BE2C (cell line): ENCODE measurements at regions not wholly inside any gene's neighbourhood (a gene's known extent, or its start where the extent isn't known, plus 50 kb on each side); places are given as distances from the start of the nearest gene placed in this dataset.

Experiments used
- DNase-seq: peaks from one replicate; pipeline ENCODE4 v3.0.0-alpha.2; 2020
- H3K27me3 ChIP-seq: fragments of 250-450 bp; sonication (Bioruptor Pico); 2 replicates; pipeline ENCODE4 v1.5.1; 2020; ENCODE audit warnings: mild to moderate bottlenecking
- H3K36me3 ChIP-seq: fragments of 250-450 bp; sonication (Bioruptor Pico); 2 replicates; pipeline ENCODE4 v1.5.1; 2020; ENCODE audit warnings: mild to moderate bottlenecking
- H3K4me1 ChIP-seq: fragments of 250-450 bp; sonication (Bioruptor Pico); 2 replicates; pipeline ENCODE4 v1.5.1; 2020
- H3K4me3 ChIP-seq: 2 replicates; pipeline ENCODE4 v1.5.1; 2011; ENCODE audit warnings: low read depth, low read length
- H3K9me3 ChIP-seq: fragments of 250-450 bp; sonication (Bioruptor Pico); 2 replicates; pipeline ENCODE4 v1.5.1; 2020
- TF ChIP-seq, protein P1 (sequence below): IDR thresholded peaks from 2 replicates; pipeline ENCODE4 v1.5.1; 2012; ENCODE audit warnings: mild to moderate bottlenecking, low read depth, low read length

DNA sequence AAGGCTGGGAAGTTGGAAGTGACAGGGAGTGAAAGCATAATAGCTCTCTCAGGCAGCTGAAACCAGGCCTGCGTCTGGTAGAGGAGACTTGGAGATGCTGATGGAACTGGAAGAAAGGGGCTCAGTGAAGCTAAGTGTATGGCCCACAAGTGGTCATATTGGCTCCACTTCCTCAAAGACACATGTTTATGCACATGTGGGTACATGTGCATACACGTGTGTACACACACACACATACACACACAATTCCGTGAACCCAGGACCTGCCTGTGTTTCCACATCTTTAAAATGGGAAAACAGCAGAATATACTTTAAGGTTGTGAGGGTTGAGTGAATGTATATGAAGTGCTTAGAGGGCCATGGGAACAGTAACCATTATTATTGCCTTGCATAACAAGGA lies 160.9 kb downstream of the ARL6IP6 start:
- H3K36me3 ChIP-seq = no peaks in the 10 kb centered on the region
- TF ChIP-seq, protein P1, sequence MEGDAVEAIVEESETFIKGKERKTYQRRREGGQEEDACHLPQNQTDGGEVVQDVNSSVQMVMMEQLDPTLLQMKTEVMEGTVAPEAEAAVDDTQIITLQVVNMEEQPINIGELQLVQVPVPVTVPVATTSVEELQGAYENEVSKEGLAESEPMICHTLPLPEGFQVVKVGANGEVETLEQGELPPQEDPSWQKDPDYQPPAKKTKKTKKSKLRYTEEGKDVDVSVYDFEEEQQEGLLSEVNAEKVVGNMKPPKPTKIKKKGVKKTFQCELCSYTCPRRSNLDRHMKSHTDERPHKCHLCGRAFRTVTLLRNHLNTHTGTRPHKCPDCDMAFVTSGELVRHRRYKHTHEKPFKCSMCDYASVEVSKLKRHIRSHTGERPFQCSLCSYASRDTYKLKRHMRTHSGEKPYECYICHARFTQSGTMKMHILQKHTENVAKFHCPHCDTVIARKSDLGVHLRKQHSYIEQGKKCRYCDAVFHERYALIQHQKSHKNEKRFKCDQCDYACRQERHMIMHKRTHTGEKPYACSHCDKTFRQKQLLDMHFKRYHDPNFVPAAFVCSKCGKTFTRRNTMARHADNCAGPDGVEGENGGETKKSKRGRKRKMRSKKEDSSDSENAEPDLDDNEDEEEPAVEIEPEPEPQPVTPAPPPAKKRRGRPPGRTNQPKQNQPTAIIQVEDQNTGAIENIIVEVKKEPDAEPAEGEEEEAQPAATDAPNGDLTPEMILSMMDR = no peak
- no peaks in the 10 kb centered on the region for H3K27me3 ChIP-seq
- no peaks in the 10 kb centered on the region for H3K4me1 ChIP-seq
- no peak for DNase-seq
- H3K9me3 ChIP-seq = no peaks in the 10 kb centered on the region
- no peak overlapping the region for H3K4me3 ChIP-seq

GRCh38 chr2:152875701-152876695 lies 157.6 kb downstream of the ARL6IP6 start:
- no peaks in the 10 kb centered on the region for H3K36me3 ChIP-seq
- no peak overlapping the region for H3K4me3 ChIP-seq
- no peaks in the 10 kb centered on the region for H3K27me3 ChIP-seq
- TF ChIP-seq, protein P1 = no peak
- H3K4me1 ChIP-seq = no peaks in the 10 kb centered on the region
- H3K9me3 ChIP-seq = no peaks in the 10 kb centered on the region
- DNase-seq = no peak

- TF ChIP-seq, protein P1 = no peak
- Histone ChIP-seq H3K9me3 (no peaks in the 10 kb centered on the region), H3K36me3 (no peaks in the 10 kb centered on the region), H3K27me3 (no peaks in the 10 kb centered on the region), H3K4me3 (no peak overlapping the region), H3K4me1 (no peaks in the 10 kb centered on the region)
- DNase-seq = no peak
Observed at GRCh38 chr2:152874955-152875354, 156.5 kb downstream of the ARL6IP6 start.

- H3K4me3 ChIP-seq = no peak overlapping the region
- no peak for DNase-seq
- H3K36me3 ChIP-seq = no peaks in the 10 kb centered on the region
- H3K27me3 ChIP-seq = no peaks in the 10 kb centered on the region
- no peaks in the 10 kb centered on the region for H3K4me1 ChIP-seq
- no peaks in the 10 kb centered on the region for H3K9me3 ChIP-seq
- TF ChIP-seq, protein P1 = no peak
Observed at GRCh38 chr2:152870239-152870638, 151.8 kb downstream of the ARL6IP6 start.

DNA sequence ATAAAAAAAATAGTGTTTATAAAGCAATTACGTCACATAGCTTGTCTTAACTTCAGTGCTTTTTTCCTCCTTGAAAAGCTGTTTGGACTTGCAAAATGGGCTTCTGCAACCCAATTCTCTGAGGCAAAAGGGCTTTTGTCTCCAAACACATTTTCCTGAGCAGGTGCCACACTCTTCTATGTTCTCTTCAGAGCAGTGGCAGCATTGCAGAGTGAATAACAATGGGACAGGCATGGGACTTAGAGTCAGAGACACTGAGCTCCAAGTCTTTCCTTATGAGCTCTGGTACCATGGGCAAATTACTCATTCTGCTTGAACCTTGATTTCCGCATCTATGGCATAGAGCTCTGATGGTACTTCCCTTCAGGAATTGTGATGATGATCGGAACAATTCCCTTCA lies 149.0 kb downstream of the ARL6IP6 start:
- H3K4me3 ChIP-seq = no peak overlapping the region
- no peaks in the 10 kb centered on the region for H3K9me3 ChIP-seq
- no peaks in the 10 kb centered on the region for H3K36me3 ChIP-seq
- TF ChIP-seq, protein P1 = no peak
- no peaks in the 10 kb centered on the region for H3K4me1 ChIP-seq
- no peaks in the 10 kb centered on the region for H3K27me3 ChIP-seq
- no peak for DNase-seq

GRCh38 chr2:152864601-152865149 lies 146.3 kb downstream of the ARL6IP6 start:
- no peak for DNase-seq
- Histone ChIP-seq H3K4me1 (no peaks in the 10 kb centered on the region), H3K4me3 (no peak overlapping the region), H3K36me3 (no peaks in the 10 kb centered on the region), H3K27me3 (no peaks in the 10 kb centered on the region), H3K9me3 (no peaks in the 10 kb centered on the region)
- TF ChIP-seq, protein P1 = no peak
